ENCODE measurements at regions not wholly inside any gene's neighbourhood (a gene's known extent, or its start where the extent isn't known, plus 50 kb on each side); places are given as distances from the start of the nearest gene placed in this dataset.

- TF ChIP-seq CTCF (CRISPR knock-in tag; IDR thresholded peaks at IDR 0.05) (peak; percentile 43), ZFAT (CRISPR knock-in tag; conservative IDR thresholded peaks at IDR 0.05) (no peak), ZNF24 (IDR thresholded peaks at IDR 0.05) (no peak), ZKSCAN8 (CRISPR knock-in tag; IDR thresholded peaks at IDR 0.05; ENCODE audit: borderline replicate concordance) (no peak), ARNT (IDR thresholded peaks at IDR 0.05) (no peak), ZNF567 (CRISPR knock-in tag; IDR thresholded peaks at IDR 0.05; ENCODE audit: borderline replicate concordance) (no peak), ZSCAN21 (CRISPR knock-in tag; IDR thresholded peaks at IDR 0.05; ENCODE audit: borderline replicate concordance) (no peak), RERE (CRISPR knock-in tag; IDR thresholded peaks at IDR 0.05; ENCODE audit: low read depth) (no peak), HNRNPUL1 (IDR thresholded peaks at IDR 0.05; ENCODE audit: low read depth, low read length) (no peak)
- TF ChIP-seq, protein P1, sequence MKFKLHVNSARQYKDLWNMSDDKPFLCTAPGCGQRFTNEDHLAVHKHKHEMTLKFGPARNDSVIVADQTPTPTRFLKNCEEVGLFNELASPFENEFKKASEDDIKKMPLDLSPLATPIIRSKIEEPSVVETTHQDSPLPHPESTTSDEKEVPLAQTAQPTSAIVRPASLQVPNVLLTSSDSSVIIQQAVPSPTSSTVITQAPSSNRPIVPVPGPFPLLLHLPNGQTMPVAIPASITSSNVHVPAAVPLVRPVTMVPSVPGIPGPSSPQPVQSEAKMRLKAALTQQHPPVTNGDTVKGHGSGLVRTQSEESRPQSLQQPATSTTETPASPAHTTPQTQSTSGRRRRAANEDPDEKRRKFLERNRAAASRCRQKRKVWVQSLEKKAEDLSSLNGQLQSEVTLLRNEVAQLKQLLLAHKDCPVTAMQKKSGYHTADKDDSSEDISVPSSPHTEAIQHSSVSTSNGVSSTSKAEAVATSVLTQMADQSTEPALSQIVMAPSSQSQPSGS (CRISPR knock-in tag; IDR thresholded peaks at IDR 0.05), result no peak
- TF ChIP-seq, protein P2, sequence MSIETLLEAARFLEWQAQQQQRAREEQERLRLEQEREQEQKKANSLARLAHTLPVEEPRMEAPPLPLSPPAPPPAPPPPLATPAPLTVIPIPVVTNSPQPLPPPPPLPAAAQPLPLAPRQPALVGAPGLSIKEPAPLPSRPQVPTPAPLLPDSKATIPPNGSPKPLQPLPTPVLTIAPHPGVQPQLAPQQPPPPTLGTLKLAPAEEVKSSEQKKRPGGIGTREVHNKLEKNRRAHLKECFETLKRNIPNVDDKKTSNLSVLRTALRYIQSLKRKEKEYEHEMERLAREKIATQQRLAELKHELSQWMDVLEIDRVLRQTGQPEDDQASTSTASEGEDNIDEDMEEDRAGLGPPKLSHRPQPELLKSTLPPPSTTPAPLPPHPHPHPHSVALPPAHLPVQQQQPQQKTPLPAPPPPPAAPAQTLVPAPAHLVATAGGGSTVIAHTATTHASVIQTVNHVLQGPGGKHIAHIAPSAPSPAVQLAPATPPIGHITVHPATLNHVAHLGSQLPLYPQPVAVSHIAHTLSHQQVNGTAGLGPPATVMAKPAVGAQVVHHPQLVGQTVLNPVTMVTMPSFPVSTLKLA (IDR thresholded peaks at IDR 0.05), result peak; percentile 81
Measured at GRCh38 chr2:4175343-4175742, 472.0 kb downstream of the DCDC2C start (continued).
